HG03571 (cell line): ENCODE measurements at regions not wholly inside any gene's neighbourhood (a gene's known extent, or its start where the extent isn't known, plus 50 kb on each side); places are given as distances from the start of the nearest gene placed in this dataset.

Source experiments
- ATAC-seq: cut with Tn5 transposase; IDR thresholded peaks from one replicate; pipeline ENCODE4 v1.9.1; 2021; ENCODE audit not compliant: unreplicated experiment

DNA sequence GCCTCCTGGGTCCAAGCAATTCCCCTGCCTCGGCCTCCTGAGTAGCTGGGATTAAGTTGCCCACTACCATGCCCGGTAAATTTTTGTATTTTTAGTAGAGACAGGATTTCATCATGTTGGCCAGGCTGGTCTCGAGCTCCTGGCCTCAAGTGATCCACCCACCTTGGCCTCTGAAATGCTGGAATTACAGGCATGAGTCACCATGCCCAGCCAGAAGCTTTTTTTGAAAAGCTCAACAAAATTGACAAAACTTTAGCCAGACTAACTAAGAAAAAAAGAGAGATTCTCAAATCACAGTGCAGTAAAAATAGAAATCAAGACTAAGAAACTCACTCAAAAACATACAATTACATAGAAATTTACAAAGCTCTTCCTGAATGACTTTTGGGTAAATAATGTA lies 420.6 kb downstream of the COL12A1 start:
- ATAC-seq: no peak

DNA sequence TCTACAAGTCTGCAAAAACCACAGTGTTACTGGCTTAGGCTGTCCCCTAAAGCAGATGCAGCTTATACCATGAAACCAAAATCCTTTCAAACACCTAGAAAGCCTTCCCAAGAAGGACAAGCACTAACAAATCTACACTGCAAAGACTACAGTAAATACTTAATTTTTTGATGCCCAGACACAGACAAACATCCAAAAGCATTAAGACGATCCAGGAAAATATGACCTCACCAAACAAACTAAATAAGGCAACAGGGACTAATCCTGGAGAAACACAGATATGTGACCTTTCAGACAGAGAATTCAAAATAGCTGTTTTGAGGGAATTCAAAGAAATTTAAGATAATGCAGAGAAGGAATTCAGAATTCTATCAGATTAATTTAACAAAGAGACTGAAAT lies 423.5 kb downstream of the COL12A1 start:
- ATAC-seq: no peak

- no peak for ATAC-seq
Measured at GRCh38 chr6:74780831-74781230, 425.0 kb downstream of the COL12A1 start.

- no peak for ATAC-seq
Measured at GRCh38 chr6:74768738-74769137, 437.1 kb downstream of the COL12A1 start.

DNA sequence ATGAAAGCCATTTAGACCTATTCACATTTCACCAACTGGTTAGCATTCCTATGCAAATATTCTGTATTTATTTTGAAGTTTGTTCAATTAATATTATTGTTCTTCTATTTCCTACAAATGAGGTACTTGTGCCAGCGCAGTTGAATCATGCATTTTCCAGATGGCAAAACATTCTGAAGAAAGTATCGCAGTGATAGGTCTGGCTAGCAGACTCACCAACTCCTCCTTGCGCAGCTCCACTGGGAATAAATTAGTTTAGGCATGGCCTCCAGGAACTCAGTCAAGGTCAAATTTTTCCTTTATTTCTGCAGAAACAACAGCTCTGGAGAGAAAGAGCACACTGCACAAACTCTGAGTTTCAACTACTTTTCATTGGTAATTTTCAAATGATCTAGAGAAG lies 437.7 kb downstream of the COL12A1 start:
- no peak for ATAC-seq

DNA sequence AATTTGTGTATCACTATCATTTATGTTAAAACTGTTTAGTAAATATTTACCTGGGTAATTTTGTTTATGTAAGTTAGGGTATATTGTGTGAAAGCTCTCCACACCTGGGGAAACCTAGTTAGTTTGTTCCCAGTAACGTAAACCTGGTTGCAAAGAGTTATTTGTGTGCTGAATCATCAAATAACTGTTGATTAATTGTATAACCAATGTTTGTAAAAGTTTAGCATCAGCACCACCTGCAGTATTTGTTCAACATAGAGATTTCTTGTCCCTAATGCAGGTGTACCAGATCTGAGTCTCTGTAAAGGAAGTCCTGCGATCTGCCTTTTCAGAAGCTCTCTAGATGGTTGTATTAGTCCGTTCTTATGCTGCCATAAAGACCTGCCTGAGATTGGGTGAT lies 440.4 kb downstream of the COL12A1 start:
- ATAC-seq: no peak

DNA sequence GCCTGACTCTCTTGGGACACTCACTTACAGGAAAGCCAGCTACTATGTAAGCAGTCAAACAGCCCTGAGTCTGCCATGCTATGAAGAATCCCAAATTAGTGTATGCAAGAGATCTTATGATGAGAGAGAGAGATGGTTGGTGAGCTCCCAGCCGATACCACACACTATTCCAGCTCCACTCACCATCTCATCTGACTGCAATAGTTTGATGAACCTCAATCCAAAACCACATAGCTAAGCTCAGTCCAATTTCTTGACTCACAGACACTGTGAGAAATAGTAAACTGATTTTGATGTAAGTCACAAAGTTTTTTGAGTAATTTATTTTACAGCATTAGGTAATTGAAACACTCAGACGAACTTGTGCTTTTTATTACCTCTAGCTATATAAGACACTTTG lies 441.4 kb downstream of the COL12A1 start:
- ATAC-seq: no peak

DNA sequence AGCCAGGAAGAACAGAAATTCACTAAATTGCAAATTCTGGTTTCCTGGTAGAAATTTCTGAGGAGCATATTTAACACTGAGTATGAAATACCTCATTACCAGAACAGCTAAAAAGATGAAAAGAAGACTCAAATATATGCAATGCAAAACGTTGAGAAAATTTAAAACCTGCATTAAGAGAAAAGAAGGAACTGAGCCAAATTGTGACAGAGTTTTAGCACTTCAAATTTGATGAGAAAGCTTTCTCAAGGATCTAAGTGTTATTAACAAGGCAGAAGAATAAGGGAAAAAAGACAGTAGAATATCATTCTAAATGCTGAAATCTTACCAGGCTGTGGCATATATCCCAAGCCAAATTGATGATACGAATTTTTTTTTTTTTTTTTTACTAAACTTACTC lies 443.0 kb downstream of the COL12A1 start:
- ATAC-seq: no peak

DNA sequence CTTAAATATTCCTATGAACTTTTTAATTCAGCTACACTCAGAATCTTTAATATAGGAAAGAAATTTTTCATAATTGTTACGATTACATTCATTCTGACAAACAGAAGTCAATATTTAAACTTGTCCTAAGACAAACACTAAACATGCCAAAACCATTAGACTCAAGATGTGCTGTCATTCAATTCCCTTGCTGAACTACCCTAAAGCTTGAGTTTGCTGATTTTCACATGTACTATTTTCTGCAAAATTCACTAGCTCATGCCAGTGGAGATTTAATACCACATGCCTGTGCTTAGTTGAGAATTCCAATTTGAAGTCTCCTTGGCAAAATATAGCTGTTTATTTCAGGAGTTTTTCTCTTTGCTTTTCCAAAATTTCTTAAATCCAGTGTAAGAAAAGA lies 448.0 kb downstream of the COL12A1 start:
- no peak for ATAC-seq

GRCh38 chr6:74756923-74757322 lies 448.9 kb downstream of the COL12A1 start:
- ATAC-seq: no peak

DNA sequence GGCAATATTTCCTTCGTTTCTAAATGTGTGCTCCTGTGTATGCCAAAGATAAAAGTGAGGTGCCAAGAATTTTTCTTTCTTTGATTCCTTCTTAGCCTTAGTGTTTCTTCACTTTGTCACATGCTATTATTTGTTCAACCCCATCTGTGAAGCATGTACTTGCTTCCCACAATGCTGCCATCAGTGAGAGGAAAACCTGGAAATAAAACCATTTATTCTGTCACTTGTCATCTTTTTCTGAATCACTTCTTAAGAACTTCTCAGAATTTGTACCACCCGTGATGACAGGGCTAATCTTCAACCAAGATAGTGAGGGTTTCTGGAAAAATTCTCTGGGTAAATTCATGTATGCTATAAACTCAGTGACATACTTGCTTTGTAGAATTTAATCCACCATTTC lies 450.1 kb downstream of the COL12A1 start:
- no peak for ATAC-seq

DNA sequence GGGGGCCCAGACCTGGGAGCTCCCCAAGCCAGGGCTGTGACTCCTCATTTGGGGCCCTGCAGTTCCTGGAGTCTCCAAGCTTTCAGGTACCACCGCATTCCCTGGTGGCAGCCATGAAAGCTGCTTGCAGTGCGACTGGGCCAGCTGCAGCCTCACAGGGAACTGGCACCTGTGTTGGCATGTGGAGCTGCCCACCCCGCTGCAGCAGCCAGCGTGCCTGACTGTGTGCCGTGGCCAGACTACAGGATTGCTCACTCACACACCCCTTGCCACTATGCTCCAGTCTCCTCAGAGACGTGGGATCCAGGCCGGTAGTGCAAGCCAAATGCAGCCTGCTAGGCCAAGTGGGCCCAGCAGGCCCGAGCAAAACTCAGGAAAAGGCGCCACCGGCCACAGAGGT lies 450.7 kb downstream of the COL12A1 start:
- ATAC-seq: no peak

DNA sequence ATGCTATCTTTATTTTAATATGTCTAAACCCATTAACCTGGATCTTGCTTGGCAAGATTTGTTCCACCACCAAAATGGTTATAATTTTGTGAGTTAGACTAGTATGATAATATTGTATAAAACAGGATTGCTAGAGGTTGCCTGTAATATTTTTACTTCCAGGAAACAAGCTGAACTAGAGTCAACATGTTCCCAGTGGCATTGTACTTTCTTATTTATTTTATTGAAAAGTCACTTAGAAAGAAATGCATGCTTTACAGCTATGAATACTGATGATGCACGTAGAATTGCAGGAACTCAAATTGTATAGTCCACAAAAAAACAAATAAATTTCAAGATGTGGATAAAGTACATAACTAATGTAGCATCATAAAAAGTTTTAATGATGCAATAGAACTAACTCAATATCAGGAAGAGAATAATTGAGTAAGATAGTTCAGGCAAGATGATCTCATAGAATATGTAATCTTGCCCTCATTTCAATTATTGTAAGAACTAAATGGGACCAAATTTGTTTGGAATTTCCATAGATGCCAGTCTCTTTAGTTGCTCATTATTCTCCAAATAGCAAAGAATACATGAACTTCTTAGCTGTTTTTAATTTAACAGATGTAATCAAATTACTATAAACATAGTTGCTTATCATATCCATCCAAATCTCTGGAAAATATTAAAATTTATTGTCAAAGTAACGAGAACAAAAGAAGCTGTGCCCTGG lies 451.8 kb downstream of the COL12A1 start:
- no peak for ATAC-seq

- no peak for ATAC-seq
Measured at GRCh38 chr6:74752303-74752702, 453.6 kb downstream of the COL12A1 start.

- no peak for ATAC-seq
Measured at GRCh38 chr6:74750826-74751225, 455.0 kb downstream of the COL12A1 start.

- no peak for ATAC-seq
Measured at GRCh38 chr6:74749211-74750147, 456.4 kb downstream of the COL12A1 start.

DNA sequence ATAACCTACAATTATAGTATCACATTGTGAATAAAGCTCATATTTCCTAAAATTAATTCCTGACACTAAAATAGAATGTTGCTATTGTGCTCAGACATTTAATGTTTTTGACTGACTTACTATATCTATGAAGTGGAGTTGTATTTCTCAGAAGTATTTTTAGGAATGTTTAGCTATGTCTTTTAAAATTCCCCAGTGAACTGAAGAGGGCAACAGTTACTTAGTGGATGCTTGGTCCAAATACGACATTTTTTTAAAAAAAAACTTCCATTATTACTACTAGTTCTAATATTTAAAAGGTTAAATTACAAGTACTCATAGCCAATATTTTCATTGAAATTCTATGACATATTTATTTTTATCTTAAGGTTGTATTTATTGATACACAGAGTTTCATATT lies 460.2 kb downstream of the COL12A1 start:
- ATAC-seq: no peak

GRCh38 chr6:74742793-74743508 lies 462.9 kb downstream of the COL12A1 start:
- no peak for ATAC-seq

- ATAC-seq: no peak
Measured at GRCh38 chr6:74741646-74742045, 464.2 kb downstream of the COL12A1 start.

DNA sequence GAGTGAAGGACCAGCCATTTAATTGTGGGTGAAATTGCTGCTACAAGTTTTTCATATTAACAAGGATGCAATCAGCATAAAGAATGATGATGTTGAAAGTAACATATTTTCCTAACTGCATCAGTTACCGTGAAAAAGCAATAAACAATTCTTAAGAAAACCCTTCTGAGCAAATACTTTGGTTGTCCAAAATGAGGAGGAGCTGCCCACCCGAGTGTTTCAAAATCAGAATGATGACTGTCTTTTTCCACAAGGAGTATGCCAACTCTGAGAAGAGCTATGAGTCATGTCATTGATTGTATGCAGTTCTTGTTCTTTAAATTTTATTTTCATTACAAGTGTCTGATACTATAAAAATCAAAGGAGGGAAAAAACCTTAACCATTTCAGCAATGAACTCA lies 470.5 kb downstream of the COL12A1 start:
- no peak for ATAC-seq

DNA sequence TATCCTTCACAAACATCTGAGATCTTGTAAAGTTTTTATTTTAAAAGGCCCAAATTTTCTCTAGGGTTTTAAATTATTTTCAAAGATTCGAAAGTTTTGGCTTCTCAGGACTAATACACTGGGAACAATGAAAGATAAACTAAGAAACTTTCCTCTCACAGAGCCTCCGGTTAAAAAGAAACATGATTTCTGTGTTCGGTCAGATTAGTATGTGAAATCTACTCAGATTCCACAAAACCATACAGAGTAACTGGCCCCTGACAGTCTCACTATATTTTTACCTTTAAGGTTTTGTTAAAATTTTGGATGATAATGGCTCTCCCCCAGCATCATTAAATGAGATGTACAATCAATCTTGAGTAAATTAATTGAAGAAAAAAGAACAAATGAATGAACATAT lies 471.0 kb downstream of the COL12A1 start:
- no peak for ATAC-seq
